Omental fat pad (tissue), 3 donors: ENCODE measurements at regions not wholly inside any gene's neighbourhood (a gene's known extent, or its start where the extent isn't known, plus 50 kb on each side); places are given as distances from the start of the nearest gene placed in this dataset.

Source experiments
- ATAC-seq: fragments of 150-250 bp; one replicate; pipeline ENCODE4 v1.9.1; 2016; ENCODE audit warnings: mild to moderate bottlenecking, moderate library complexity; ENCODE audit not compliant: low FRiP score
- DNase-seq: peaks from one replicate; pipeline ENCODE4 v3.0.0-alpha.2; 2019; ENCODE audit warnings: low spot score
- TF ChIP-seq, protein P1 (sequence below), 3 donors: fragments of 450-650 bp; IDR thresholded peaks; one replicate each; pipeline ENCODE4 v1.5.1; 2016 to 2017; ENCODE audit warnings: antibody characterized with exemption in 3 of 3, mild to moderate bottlenecking in 3 of 3, moderate library complexity in 2 of 3

DNA sequence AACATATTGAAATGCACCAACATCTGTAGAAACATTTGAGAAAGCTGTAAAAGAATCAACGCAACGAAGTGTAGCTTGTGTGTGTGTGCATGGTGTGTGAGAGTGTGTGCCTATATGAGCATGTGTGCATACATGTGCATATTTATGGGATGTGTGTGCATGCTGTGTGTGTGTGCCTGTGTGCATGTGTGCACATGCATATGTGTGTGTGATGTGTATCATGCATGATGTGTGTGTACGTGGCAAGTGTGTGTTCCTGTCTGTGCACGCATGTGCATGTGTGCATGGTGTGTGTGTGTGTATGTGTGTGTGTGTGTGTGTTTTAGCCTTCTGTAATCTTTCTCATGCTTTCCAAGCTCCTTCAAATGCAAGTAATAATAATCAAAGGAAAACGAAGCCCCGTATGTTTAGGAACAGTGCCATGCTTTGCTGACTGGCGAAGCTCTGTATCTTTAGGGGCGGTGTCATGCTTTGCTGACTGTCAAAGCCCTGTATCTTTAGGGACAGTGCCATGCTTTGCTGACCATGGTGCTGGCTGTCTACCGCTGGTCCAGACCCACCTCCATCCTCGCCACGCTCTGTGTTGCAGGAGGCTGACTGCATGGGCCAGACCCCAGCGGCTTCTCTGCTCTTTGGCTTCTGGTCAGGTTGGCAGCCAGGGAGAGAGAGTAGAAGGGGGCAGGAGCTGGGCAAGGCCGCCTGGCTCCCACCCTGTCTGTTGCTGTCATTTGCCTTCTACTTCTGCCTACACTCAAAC is 129.2 kb downstream of the ASB1 start:
- TF ChIP-seq, protein P1, sequence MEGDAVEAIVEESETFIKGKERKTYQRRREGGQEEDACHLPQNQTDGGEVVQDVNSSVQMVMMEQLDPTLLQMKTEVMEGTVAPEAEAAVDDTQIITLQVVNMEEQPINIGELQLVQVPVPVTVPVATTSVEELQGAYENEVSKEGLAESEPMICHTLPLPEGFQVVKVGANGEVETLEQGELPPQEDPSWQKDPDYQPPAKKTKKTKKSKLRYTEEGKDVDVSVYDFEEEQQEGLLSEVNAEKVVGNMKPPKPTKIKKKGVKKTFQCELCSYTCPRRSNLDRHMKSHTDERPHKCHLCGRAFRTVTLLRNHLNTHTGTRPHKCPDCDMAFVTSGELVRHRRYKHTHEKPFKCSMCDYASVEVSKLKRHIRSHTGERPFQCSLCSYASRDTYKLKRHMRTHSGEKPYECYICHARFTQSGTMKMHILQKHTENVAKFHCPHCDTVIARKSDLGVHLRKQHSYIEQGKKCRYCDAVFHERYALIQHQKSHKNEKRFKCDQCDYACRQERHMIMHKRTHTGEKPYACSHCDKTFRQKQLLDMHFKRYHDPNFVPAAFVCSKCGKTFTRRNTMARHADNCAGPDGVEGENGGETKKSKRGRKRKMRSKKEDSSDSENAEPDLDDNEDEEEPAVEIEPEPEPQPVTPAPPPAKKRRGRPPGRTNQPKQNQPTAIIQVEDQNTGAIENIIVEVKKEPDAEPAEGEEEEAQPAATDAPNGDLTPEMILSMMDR (IDR thresholded peaks at IDR 0.05): no peak
- ATAC-seq: no peak
- no peak for DNase-seq

DNA sequence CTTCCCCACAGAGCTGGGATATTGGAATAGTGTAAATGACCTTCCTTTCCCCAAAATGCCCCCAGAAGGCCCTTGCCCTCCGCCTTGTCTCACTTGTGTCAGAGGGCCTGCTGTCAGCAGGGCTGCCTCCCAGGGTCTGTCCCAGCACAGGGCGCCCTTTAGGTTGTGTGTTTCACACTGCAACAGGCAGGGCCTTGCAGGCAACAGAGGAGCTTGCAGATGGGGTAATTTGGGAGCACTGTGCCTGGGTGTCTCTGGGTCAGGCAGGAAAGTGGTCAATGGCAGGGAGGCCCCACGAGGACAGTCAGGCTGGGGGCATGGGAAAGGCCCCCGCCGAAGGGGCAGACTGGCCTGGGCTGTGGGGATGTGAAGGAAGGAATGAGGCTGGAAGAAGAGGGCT is 130.7 kb downstream of the ASB1 start:
- TF ChIP-seq, protein P1 (IDR thresholded peaks at IDR 0.05): no peak
- no peak for ATAC-seq
- DNase-seq: no peak

DNA sequence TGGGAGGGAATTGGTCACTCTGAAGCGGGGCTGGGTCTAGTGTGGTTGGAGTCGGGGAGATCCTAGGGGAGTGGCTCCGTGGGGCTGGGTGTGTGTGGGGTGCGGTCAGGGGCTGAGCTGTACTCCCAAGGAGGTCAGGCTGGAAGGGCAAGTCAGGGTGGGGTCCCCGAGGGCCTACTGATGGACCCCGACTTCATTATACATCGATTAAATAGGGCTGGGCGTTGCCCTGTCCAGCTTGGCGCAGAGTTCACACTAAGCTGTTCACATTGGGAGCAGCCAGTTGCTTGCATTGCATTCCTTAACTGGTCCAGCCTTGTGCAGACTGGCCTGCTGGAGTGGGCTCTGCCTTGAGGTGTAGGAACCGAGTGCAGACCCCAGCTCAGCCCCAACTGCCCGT is 131.2 kb downstream of the ASB1 start:
- no peak for DNase-seq
- TF ChIP-seq, protein P1 (IDR thresholded peaks at IDR 0.05): no peak
- ATAC-seq: no peak

DNA sequence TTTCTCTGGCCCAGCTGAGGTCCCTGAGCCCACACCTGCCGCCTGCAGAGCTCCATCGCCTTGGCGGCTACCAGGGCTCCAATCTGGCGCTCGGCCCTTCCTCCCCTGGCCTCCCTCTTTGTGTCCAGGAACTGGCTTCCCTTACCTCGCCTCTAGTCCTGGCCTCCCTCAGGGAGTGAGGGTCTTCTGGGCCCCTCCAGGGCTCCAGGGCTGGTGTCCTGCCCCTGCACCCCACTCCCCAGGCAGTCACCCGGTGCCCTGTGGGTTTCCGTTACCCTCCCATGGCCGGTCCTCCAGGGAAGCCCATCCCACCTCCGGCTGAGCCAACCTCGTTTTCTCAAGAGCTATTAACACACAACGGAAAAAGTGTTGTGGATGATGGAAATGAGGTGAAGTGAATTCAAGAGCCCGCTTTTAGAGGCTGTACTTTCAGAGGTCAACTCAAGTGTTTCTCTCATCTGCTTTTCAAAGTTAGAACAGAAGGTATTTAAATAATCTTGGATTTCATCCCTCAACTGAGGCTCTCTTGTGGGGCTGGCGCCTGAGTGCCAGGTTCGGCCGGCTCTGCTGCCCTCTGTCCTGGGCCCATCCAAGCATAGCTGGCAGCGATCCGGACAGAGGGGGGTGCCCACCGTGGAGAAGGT is 131.9 kb downstream of the ASB1 start:
- TF ChIP-seq, protein P1 (IDR thresholded peaks at IDR 0.05): no peak
- DNase-seq (no peak), ATAC-seq (no peak)

DNA sequence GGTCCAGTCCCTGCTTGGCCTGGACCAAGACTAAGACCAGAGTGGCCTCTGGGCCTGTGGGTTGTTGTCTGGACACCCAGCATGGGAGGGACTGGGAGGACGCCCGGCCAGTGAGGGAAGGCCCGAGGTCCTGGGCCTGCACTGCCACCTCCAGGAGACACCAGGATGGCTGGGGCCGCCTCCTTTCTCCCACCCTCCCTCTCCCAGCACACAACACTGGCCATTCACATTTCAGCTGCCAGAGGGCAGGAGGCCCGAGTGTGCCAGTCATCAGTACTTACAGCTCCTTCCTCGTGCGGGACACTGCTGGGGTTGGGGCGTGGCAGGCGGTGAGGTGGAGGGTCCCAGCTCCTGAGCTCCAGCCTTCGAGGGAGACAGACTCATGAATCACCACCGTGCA is 133.5 kb downstream of the ASB1 start:
- DNase-seq (no peak), ATAC-seq (no peak)
- TF ChIP-seq, protein P1 (IDR thresholded peaks at IDR 0.05): no peak

DNA sequence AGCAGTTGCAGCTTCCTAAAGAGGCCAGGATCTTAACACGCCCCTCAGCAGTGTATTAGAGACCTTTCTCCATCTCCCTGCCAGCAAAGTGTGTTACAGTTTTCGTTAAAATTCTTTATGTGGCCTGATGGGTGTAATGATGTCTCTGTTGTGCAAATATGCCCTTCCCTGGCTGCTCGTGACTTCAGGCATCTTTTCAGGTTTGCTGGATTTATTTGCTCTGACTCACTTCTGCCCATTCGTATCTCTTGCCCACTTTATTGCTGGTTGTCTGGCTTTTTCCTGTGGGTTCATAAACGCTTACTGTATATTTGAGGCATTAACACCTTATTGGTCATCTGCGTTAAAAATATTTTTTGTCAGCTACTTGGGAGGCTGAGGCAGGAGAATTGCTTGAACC is 134.5 kb downstream of the ASB1 start:
- ATAC-seq (no peak), DNase-seq (no peak)
- TF ChIP-seq, protein P1 (IDR thresholded peaks at IDR 0.05): no peak

DNA sequence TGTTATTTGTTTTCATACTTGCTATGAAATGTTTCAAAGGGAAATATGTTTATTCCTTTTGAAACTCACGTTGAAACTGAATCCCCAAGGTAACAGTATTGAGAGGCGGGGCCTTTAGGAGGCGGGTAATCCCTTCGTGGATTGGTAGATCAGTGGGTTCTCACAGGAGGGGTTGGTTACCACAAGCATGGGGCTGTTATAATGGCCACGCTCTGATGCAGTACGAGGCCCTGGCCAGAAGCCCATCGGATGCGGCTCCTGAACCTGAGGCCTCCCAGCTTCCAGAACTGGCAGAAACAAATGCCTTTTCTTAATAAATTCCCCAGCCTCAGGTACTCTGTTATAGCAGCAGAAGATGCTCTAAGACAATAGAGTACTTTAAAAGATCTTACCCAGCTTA is 135.7 kb downstream of the ASB1 start:
- TF ChIP-seq, protein P1 (IDR thresholded peaks at IDR 0.05): no peak
- no peak for DNase-seq
- no peak for ATAC-seq
